ELR (cell line): ENCODE measurements at regions not wholly inside any gene's neighbourhood (a gene's known extent, or its start where the extent isn't known, plus 50 kb on each side); places are given as distances from the start of the nearest gene placed in this dataset.
"Not testable (repeated sequence)": the region's sequence is repeated elsewhere in the genome, so short reads cannot be mapped to it uniquely, and the experiment has no call there.

ENCODE experiments used
- DNase-seq: peaks from one replicate; pipeline ENCODE4 v3.0.0-alpha.2; 2015; ENCODE audit warnings: low read depth

GRCh38 chr12:102728506-102729242 is 188.4 kb downstream of the PAH start:
- DNase-seq: no peak

GRCh38 chr12:102726686-102727085 is 190.4 kb downstream of the PAH start:
- DNase-seq: no peak

- DNase-seq: no peak
Observed at GRCh38 chr12:102722147-102722546, 194.9 kb downstream of the PAH start.

- DNase-seq: no peak
Observed at GRCh38 chr12:102708108-102708507, 208.9 kb downstream of the PAH start.

GRCh38 chr12:102702447-102703114 is 214.5 kb downstream of the PAH start:
- DNase-seq: peak; percentile 74

GRCh38 chr12:102696045-102696444 is 215.7 kb upstream of the IGF1 start:
- DNase-seq: no peak

- no peak for DNase-seq
Observed at GRCh38 chr12:102694903-102695302, 214.5 kb upstream of the IGF1 start.

GRCh38 chr12:102691773-102692555 is 211.6 kb upstream of the IGF1 start:
- no peak for DNase-seq

- no peak for DNase-seq
Observed at GRCh38 chr12:102690253-102690652, 209.9 kb upstream of the IGF1 start.

GRCh38 chr12:102689701-102690100 is 209.3 kb upstream of the IGF1 start:
- no peak for DNase-seq

GRCh38 chr12:102687523-102687922 is 207.2 kb upstream of the IGF1 start:
- DNase-seq: no peak

- no peak for DNase-seq
Observed at GRCh38 chr12:102685841-102686240, 205.5 kb upstream of the IGF1 start.

GRCh38 chr12:102685172-102685571 is 204.8 kb upstream of the IGF1 start:
- DNase-seq: peak; percentile 60

- DNase-seq: no peak
Observed at GRCh38 chr12:102682366-102683289, 202.3 kb upstream of the IGF1 start.

GRCh38 chr12:102681747-102682146 is 201.4 kb upstream of the IGF1 start:
- no peak for DNase-seq

GRCh38 chr12:102681309-102681708 is 200.9 kb upstream of the IGF1 start:
- no peak for DNase-seq

GRCh38 chr12:102680304-102680703 is 199.9 kb upstream of the IGF1 start:
- DNase-seq: no peak

GRCh38 chr12:102676812-102677211 is 196.4 kb upstream of the IGF1 start:
- no peak for DNase-seq

GRCh38 chr12:102675672-102676071 is 195.3 kb upstream of the IGF1 start:
- DNase-seq: peak; percentile 65

- DNase-seq: no peak
Observed at GRCh38 chr12:102673606-102674005, 193.2 kb upstream of the IGF1 start.

- DNase-seq: not testable (repeated sequence)
Observed at GRCh38 chr12:102672212-102672611, 191.8 kb upstream of the IGF1 start.

- no peak for DNase-seq
Observed at GRCh38 chr12:102669056-102669455, 188.7 kb upstream of the IGF1 start.
